Left ventricle myocardium inferior (tissue), 1 donor: ENCODE measurements at regions not wholly inside any gene's neighbourhood (a gene's known extent, or its start where the extent isn't known, plus 50 kb on each side); places are given as distances from the start of the nearest gene placed in this dataset.

Experiments
- DNase-seq: peaks from one replicate; pipeline ENCODE4 v3.0.0-alpha.2; 2020
- H3K27ac ChIP-seq: fragments of 200-600 bp; replicated peaks from 2 replicates; pipeline ENCODE4 v1.8.0; 2021
- H3K27me3 ChIP-seq: fragments of 200-600 bp; 2 replicates; pipeline ENCODE4 v1.8.0; 2021; ENCODE audit warnings: low read depth
- H3K36me3 ChIP-seq: fragments of 200-600 bp; 2 replicates; pipeline ENCODE4 v1.8.0; 2021
- H3K4me1 ChIP-seq: fragments of 200-600 bp; 2 replicates; pipeline ENCODE4 v1.8.0; 2021
- H3K4me3 ChIP-seq: fragments of 200-600 bp; 2 replicates; pipeline ENCODE4 v1.8.0; 2021; ENCODE audit warnings: mild to moderate bottlenecking, moderate library complexity
- H3K9me3 ChIP-seq: fragments of 200-600 bp; replicated peaks from 2 replicates; pipeline ENCODE4 v1.8.0; 2021
- CTCF ChIP-seq: fragments of 200-600 bp; IDR thresholded peaks from 2 replicates; pipeline ENCODE4 v1.8.0; 2021; ENCODE audit warnings: antibody characterized with exemption, mild to moderate bottlenecking, borderline replicate concordance
- intact Hi-C: fragments of 100-400 bp; cut with micrococcal nuclease; formaldehyde crosslinking; loops from one replicate; pipeline ENCODE4 v1.11.0; 2022
- donor health status: DM: no; HTN: yes; CAD: no; lungs with severe emphysema.

- Histone ChIP-seq H3K9me3 (no peaks in the 10 kb centered on the region), H3K27ac (no peak overlapping the region), H3K4me1 (no peaks in the 10 kb centered on the region), H3K27me3 (no peaks in the 10 kb centered on the region), H3K36me3 (no peaks in the 10 kb centered on the region), H3K4me3 (no peak overlapping the region)
- TF ChIP-seq CTCF, result no peak
- no peak for DNase-seq
- intact Hi-C loops, result no loop called here
Measured at GRCh38 chr13:78404846-78405360, 198.4 kb downstream of the POU4F1 start.

GRCh38 chr13:78402708-78403400, 200.5 kb downstream of the POU4F1 start:
- no peak for DNase-seq
- Histone ChIP-seq H3K4me1 (no peaks in the 10 kb centered on the region), H3K27ac (no peak overlapping the region), H3K4me3 (no peak overlapping the region), H3K9me3 (no peaks in the 10 kb centered on the region), H3K36me3 (no peaks in the 10 kb centered on the region), H3K27me3 (no peaks in the 10 kb centered on the region)
- intact Hi-C loops, result no loop called here
- TF ChIP-seq CTCF, result no peak

GRCh38 chr13:78401873-78402707, 201.3 kb downstream of the POU4F1 start:
- H3K9me3 ChIP-seq, result peaks cover under 1% of the 10 kb centered on the region
- H3K27ac ChIP-seq, result no peak overlapping the region
- no peak overlapping the region for H3K4me3 ChIP-seq
- DNase-seq, result no peak
- no peaks in the 10 kb centered on the region for H3K27me3 ChIP-seq
- intact Hi-C loops, result no loop called here
- H3K36me3 ChIP-seq, result no peaks in the 10 kb centered on the region
- H3K4me1 ChIP-seq, result no peaks in the 10 kb centered on the region
- no peak for TF ChIP-seq CTCF

- Histone ChIP-seq H3K27me3 (no peaks in the 10 kb centered on the region), H3K27ac (no peak overlapping the region), H3K4me3 (no peak overlapping the region), H3K36me3 (no peaks in the 10 kb centered on the region), H3K9me3 (peaks cover 7% of the 10 kb centered on the region), H3K4me1 (no peaks in the 10 kb centered on the region)
- intact Hi-C loops, result no loop called here
- TF ChIP-seq CTCF, result no peak
- no peak for DNase-seq
Measured at GRCh38 chr13:78398743-78399410, 204.5 kb downstream of the POU4F1 start.

GRCh38 chr13:78393286-78394142, 209.8 kb downstream of the POU4F1 start:
- peaks cover 7% of the 10 kb centered on the region for H3K9me3 ChIP-seq
- H3K4me3 ChIP-seq, result no peak overlapping the region
- no peak for DNase-seq
- H3K27ac ChIP-seq, result no peak overlapping the region
- H3K36me3 ChIP-seq, result no peaks in the 10 kb centered on the region
- intact Hi-C loops, result no loop called here
- no peaks in the 10 kb centered on the region for H3K27me3 ChIP-seq
- no peak for TF ChIP-seq CTCF
- H3K4me1 ChIP-seq, result no peaks in the 10 kb centered on the region
